GM10266 (cell line): ENCODE measurements at regions not wholly inside any gene's neighbourhood (a gene's known extent, or its start where the extent isn't known, plus 50 kb on each side); places are given as distances from the start of the nearest gene placed in this dataset.

Source experiments
- DNase-seq: peaks from one replicate; pipeline ENCODE4 v3.0.0; 2012; ENCODE audit errors: extremely low spot score
- CTCF ChIP-seq: IDR thresholded peaks from 2 replicates; pipeline ENCODE4 v1.5.1; 2012; ENCODE audit warnings: mild to moderate bottlenecking, low read depth; ENCODE audit not compliant: control insufficient read depth, insufficient read depth; ENCODE audit errors: missing control alignments

DNA sequence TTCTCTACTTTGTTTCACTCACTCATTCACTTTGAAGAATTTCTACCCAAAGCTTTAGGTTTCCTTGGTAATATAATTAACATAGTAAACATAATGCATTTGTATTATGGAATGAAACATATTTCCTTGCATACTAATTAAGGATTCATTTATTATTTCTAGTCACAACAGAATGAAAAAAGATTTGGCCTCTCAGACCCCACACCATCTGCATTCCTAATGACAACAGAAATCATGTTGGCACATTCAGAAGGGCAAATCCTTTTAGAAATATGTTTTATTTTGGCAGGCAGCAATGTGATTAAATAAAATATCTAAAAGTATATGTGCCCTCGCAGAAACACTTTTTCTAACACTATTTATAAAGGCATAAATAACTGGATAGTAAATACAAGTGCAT is 163.4 kb downstream of the HTR1B start:
- no peak for TF ChIP-seq CTCF
- no peak for DNase-seq

GRCh38 chr6:77298283-77298682 is 165.0 kb downstream of the HTR1B start:
- no peak for DNase-seq
- TF ChIP-seq CTCF = no peak

DNA sequence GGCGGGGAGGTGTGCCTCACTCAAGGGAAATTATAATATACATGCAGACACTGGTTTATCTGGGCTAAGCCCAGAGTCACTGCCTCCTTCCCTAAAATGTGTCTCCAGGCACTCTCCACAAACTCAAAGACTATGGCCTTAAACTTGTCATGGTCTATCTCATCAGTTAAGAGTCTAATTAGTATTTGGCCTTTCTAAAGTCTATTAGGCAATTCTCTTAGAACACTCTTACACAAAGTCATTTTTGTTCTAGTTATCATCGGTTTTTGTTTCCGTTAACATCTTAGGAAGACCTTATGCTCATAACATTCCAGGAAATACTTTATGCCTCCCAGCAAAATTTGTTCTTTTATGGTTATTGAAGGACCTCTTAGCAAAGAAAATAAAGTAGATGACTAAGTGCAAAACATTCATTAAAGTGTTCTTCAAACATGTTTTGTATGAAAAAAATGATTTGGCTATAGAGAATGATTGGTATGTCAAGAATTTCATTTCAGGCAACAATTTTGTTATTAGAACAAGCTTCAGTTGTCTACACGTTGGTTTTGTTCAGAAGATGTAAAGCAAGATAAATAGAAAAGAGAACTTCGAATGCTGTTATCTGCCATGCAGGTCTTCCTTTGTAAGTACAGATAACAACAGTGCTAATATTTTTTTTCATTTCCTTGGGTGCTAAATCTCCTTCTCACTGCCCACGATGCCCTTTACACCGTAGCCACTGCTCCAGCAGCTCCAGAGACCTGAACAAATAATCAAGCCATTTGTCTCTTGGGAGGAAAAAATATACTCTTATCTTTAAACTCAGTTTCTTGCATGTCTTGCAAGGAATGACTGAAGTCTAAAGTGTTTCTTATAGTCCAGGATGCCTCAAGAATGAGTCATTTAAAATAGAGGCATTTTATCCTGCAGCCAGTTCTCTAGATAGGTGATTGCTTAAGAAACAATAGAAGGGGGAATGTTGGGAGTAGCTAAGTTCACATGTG is 170.4 kb downstream of the HTR1B start:
- no peak for DNase-seq
- TF ChIP-seq CTCF = no peak

- no peak for TF ChIP-seq CTCF
These were observed 172.5 kb downstream of the HTR1B start for GRCh38 chr6:77290798-77291197.

GRCh38 chr6:77286541-77286940 is 176.8 kb downstream of the HTR1B start:
- no peak for DNase-seq
- no peak for TF ChIP-seq CTCF

More at GRCh38 chr6:77290798-77291197, 172.5 kb downstream of the HTR1B start:
- DNase-seq = no peak

DNA sequence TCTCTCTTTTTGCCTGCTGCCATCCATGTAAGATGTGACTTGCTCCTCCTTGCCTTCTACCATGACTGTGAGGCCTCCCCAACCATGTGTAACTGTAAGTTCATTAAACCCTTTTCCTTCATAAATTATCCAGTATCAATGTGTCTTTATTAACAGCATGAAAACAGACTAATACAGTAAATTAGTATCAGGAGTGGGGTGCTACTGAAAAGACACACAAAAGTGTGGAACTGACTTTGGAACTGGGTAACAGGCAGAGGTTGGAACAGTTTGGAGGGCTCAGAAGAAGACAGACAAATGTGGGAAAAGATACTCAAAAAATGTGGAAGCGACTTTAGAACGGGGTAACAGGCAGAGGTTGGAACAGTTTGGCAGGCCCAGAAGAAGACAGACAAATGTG is 189.4 kb downstream of the HTR1B start:
- TF ChIP-seq CTCF = no peak
- DNase-seq = no peak

DNA sequence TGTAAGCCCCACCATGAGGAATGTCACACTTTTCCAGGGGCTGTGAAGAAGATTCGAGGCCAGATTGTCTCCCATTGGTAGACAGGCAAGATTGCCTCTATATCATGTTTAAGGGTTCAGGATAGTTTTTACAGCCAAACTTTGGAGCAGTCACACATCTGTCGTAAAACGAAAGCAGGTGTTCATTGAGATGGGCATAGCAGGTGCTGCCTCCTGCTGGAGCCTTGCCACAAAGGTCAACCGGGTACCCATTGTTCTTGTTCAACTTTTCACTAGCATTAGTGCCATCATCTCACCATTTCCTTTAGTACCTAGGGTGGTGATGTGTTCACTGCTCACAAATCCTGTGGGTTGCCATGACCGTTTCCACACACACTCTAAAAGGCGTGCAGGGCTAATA is 198.3 kb downstream of the HTR1B start:
- TF ChIP-seq CTCF = no peak
- no peak for DNase-seq
